ENCODE measurements at regions not wholly inside any gene's neighbourhood (a gene's known extent, or its start where the extent isn't known, plus 50 kb on each side); places are given as distances from the start of the nearest gene placed in this dataset.

GRCh38 chr5:176733406-176734262, 76.7 kb upstream of the UNC5A start:
- H3K36me3 Mint-ChIP-seq (ENCODE audit: low read depth, unreplicated experiment): no peaks in the 10 kb centered on the region
- no peak overlapping the region for H3K4me3 Mint-ChIP-seq (ENCODE audit: unreplicated experiment)
- no peak for DNase-seq (ENCODE audit: low spot score)
- TF ChIP-seq, protein P1, sequence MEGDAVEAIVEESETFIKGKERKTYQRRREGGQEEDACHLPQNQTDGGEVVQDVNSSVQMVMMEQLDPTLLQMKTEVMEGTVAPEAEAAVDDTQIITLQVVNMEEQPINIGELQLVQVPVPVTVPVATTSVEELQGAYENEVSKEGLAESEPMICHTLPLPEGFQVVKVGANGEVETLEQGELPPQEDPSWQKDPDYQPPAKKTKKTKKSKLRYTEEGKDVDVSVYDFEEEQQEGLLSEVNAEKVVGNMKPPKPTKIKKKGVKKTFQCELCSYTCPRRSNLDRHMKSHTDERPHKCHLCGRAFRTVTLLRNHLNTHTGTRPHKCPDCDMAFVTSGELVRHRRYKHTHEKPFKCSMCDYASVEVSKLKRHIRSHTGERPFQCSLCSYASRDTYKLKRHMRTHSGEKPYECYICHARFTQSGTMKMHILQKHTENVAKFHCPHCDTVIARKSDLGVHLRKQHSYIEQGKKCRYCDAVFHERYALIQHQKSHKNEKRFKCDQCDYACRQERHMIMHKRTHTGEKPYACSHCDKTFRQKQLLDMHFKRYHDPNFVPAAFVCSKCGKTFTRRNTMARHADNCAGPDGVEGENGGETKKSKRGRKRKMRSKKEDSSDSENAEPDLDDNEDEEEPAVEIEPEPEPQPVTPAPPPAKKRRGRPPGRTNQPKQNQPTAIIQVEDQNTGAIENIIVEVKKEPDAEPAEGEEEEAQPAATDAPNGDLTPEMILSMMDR (IDR thresholded peaks at IDR 0.05; ENCODE audit: unreplicated experiment): no peak
- peaks cover 23% of the 10 kb centered on the region for H3K27me3 Mint-ChIP-seq (ENCODE audit: unreplicated experiment)
- H3K9me3 Mint-ChIP-seq (ENCODE audit: unreplicated experiment): no peaks in the 10 kb centered on the region
- no peak overlapping the region for H3K27ac Mint-ChIP-seq (ENCODE audit: unreplicated experiment)
- H3K4me1 Mint-ChIP-seq (ENCODE audit: unreplicated experiment): peaks cover 21% of the 10 kb centered on the region

GRCh38 chr5:176734756-176735342, 75.5 kb upstream of the UNC5A start:
- peaks cover 17% of the 10 kb centered on the region for H3K27me3 Mint-ChIP-seq (ENCODE audit: unreplicated experiment)
- no peak overlapping the region for H3K27ac Mint-ChIP-seq (ENCODE audit: unreplicated experiment)
- H3K4me3 Mint-ChIP-seq (ENCODE audit: unreplicated experiment): no peak overlapping the region
- no peak for DNase-seq (ENCODE audit: low spot score)
- no peaks in the 10 kb centered on the region for H3K9me3 Mint-ChIP-seq (ENCODE audit: unreplicated experiment)
- H3K36me3 Mint-ChIP-seq (ENCODE audit: low read depth, unreplicated experiment): no peaks in the 10 kb centered on the region
- H3K4me1 Mint-ChIP-seq (ENCODE audit: unreplicated experiment): peaks cover 17% of the 10 kb centered on the region
- TF ChIP-seq, protein P1 (IDR thresholded peaks at IDR 0.05; ENCODE audit: unreplicated experiment): no peak

DNA sequence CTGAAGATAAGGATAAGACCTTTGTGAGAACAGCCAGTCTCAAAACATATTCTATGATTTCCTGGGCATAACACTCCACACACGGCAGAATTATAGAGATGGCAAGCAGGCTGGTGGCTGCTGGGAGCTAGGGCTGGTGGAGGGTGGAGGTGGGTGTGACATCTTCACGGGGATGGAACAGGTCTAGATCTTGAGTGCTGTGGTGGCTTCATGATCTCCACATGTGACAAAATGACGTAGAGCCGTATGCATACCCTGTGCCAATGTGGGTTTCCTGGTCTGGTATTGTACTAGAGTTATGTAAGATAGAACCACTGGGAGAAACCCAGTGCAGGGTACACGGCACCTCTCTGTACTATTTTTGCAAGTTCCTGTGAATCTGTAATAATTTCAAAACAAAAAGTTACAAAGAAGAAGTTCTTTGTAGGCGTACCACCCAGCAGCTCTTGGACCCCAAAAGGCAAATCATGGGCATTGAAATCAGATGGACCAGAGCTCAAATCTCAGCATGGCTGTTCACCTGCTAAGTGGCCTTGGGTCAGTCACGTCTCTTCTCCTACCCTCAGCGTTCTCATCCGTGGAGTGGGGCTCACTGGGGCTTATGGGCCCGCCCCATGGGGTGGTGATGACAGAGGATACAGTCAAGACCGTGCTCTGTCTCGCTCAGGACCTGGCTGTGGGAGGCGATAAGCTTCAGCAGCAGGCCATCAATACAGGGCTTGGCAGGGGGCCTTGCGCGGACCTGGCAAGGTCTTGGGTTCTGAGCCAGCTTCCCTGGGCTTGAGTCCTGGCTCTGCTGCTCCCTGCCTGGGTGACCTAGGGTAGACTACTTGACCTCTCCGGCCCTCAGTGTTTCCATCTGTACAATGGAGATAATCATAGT, 74.7 kb upstream of the UNC5A start:
- Mint-ChIP-seq H3K27me3 (ENCODE audit: unreplicated experiment) (peaks cover 17% of the 10 kb centered on the region), H3K27ac (ENCODE audit: unreplicated experiment) (no peak overlapping the region), H3K4me3 (ENCODE audit: unreplicated experiment) (no peak overlapping the region), H3K9me3 (ENCODE audit: unreplicated experiment) (no peaks in the 10 kb centered on the region), H3K4me1 (ENCODE audit: unreplicated experiment) (peaks cover 15% of the 10 kb centered on the region), H3K36me3 (ENCODE audit: low read depth, unreplicated experiment) (no peaks in the 10 kb centered on the region)
- no peak for DNase-seq (ENCODE audit: low spot score)
- TF ChIP-seq, protein P1 (IDR thresholded peaks at IDR 0.05; ENCODE audit: unreplicated experiment): no peak

DNA sequence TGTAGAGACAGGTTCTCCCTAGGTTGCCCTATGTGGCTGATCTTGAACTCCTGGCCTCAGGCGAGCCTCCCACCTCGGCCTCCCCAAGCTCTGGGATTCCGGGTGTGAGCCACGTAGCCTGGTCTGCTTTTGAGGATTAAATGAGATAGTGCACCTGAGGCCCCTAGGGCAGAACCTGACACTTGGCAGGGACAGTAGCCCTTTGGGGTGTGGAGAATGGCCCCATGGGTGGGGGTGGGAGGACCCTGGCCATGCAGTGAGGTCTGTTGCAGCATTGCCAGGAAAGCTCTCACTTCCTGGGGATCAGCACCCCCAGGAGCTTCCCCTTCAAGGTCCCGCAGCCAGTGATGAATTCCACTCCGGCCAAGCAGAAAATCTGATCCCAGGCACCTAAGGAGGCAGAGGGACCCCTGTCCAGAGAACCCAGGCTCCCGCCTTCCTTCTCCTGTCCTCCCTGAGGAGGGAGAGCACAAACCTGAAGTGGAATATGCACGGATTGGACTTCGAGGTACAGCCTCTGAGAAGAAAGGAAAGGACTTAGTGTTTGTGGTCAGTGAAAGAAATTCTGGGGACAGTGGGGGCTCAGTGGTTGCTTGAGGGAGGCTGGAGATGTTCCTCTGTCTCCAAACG, 73.9 kb upstream of the UNC5A start:
- Mint-ChIP-seq H3K27me3 (ENCODE audit: unreplicated experiment) (peaks cover 12% of the 10 kb centered on the region), H3K27ac (ENCODE audit: unreplicated experiment) (no peak overlapping the region), H3K4me1 (ENCODE audit: unreplicated experiment) (peaks cover 11% of the 10 kb centered on the region), H3K9me3 (ENCODE audit: unreplicated experiment) (no peaks in the 10 kb centered on the region), H3K36me3 (ENCODE audit: low read depth, unreplicated experiment) (no peaks in the 10 kb centered on the region), H3K4me3 (ENCODE audit: unreplicated experiment) (no peak overlapping the region)
- no peak for DNase-seq (ENCODE audit: low spot score)
- TF ChIP-seq, protein P1 (IDR thresholded peaks at IDR 0.05; ENCODE audit: unreplicated experiment): no peak

Measured in endothelial cell (in vitro differentiated cells).